H1 (cell line): ENCODE measurements at regions not wholly inside any gene's neighbourhood (a gene's known extent, or its start where the extent isn't known, plus 50 kb on each side); places are given as distances from the start of the nearest gene placed in this dataset.

ENCODE experiments used
- ATF2 ChIP-seq: IDR thresholded peaks from 2 replicates; pipeline ENCODE4 v1.6.1; 2012; ENCODE audit warnings: low read length, inconsistent platforms
- CHD7 ChIP-seq: fragments of 300-600 bp; sonication (generic); IDR thresholded peaks from 2 replicates; pipeline ENCODE4 v1.7.1; 2012; ENCODE audit warnings: low read length, moderate library complexity, mild to moderate bottlenecking, inconsistent platforms; ENCODE audit not compliant: insufficient replicate concordance
- EP300 ChIP-seq, 2 experiments: IDR thresholded peaks; 1 replicate in 1 of 2; 2 replicates in 1 of 2; pipeline ENCODE4 v1.6.1; 2011 to 2012; ENCODE audit warnings: low read depth in 2 of 2, low read length in 2 of 2, mild to moderate bottlenecking in 2 of 2, borderline replicate concordance in 1 of 2, inconsistent platforms in 1 of 2, moderate library complexity in 1 of 2
- GABPA ChIP-seq: IDR thresholded peaks from 2 replicates; pipeline ENCODE4 v1.6.1; 2011; ENCODE audit warnings: mild to moderate bottlenecking, low read length, moderate library complexity, borderline replicate concordance; ENCODE audit not compliant: insufficient read depth
- JUN ChIP-seq: IDR thresholded peaks from 2 replicates; pipeline ENCODE4 v1.6.1; 2011; ENCODE audit warnings: low read depth, mild to moderate bottlenecking, improper control_type of control experiment, low read length
- RAD21 ChIP-seq, 2 experiments: IDR thresholded peaks in 1 of 2; conservative IDR thresholded peaks in 1 of 2; 2 replicates each; pipeline ENCODE4 v1.6.1; 2011; ENCODE audit warnings: low read depth in 2 of 2, low read length in 2 of 2, improper control_type of control experiment in 1 of 2, inconsistent platforms in 1 of 2, mild to moderate bottlenecking in 1 of 2, moderate library complexity in 1 of 2
- RXRA ChIP-seq: IDR thresholded peaks from 2 replicates; pipeline ENCODE4 v1.6.1; 2011; ENCODE audit warnings: low read depth, mild to moderate bottlenecking, low read length, moderate library complexity; ENCODE audit not compliant: insufficient read depth
- TAF7 ChIP-seq: optimal IDR thresholded peaks from 2 replicates; pipeline ENCODE3; 2011; ENCODE audit warnings: low read depth, mild to moderate bottlenecking, inconsistent platforms, low read length, moderate library complexity, borderline replicate concordance
- TF ChIP-seq, protein P1 (sequence below): IDR thresholded peaks from 2 replicates; pipeline ENCODE4 v1.6.1; 2012; ENCODE audit warnings: inconsistent platforms

GRCh38 chr4:103786593-103786992 is 66.8 kb upstream of the TACR3 start (continued):
- TF ChIP-seq CHD7 (no peak), GABPA (no peak), RAD21 (IDR thresholded peaks at IDR 0.05 in 1 of 2, conservative IDR thresholded peaks at IDR 0.05 in 1 of 2; ENCODE audit: low read depth in 2 of 2, low read length in 2 of 2) (no peak), ATF2 (no peak), RXRA (no peak), EP300 (IDR thresholded peaks at IDR 0.05; ENCODE audit: borderline replicate concordance in 1 of 2, low read depth in 2 of 2, low read length in 2 of 2) (no peak), JUN (no peak), TAF7 (no peak)
- TF ChIP-seq, protein P1, sequence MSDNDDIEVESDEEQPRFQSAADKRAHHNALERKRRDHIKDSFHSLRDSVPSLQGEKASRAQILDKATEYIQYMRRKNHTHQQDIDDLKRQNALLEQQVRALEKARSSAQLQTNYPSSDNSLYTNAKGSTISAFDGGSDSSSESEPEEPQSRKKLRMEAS: no peak
